Peyer's patch (tissue), 4 donors: ENCODE measurements at regions not wholly inside any gene's neighbourhood (a gene's known extent, or its start where the extent isn't known, plus 50 kb on each side); places are given as distances from the start of the nearest gene placed in this dataset.
"Not testable (repeated sequence)": the region's sequence is repeated elsewhere in the genome, so short reads cannot be mapped to it uniquely, and the experiment has no call there.

ENCODE experiments used
- DNase-seq, 3 donors: peaks; one replicate each; pipeline ENCODE4 v3.0.0-alpha.2; 2017 to 2019
- H3K27ac ChIP-seq, 4 donors: fragments of 200-600 bp; sonication (generic); one replicate each; pipeline ENCODE4 v1.5.1; 2016 to 2019
- H3K27me3 ChIP-seq, 2 donors: fragments of 200-600 bp; sonication (generic); one replicate each; pipeline ENCODE4 v1.5.1; 2019
- H3K36me3 ChIP-seq, 3 donors: fragments of 200-600 bp; sonication (generic); one replicate each; pipeline ENCODE4 v1.5.1; 2016 to 2019
- H3K4me1 ChIP-seq, 4 donors: fragments of 200-600 bp; sonication (generic); one replicate each; pipeline ENCODE4 v1.5.1; 2016 to 2019
- H3K4me3 ChIP-seq, 4 donors: fragments of 200-600 bp; sonication (generic); 1 replicate in 3 of 4; 2 replicates in 1 of 4; pipeline ENCODE4 v1.5.1; 2016 to 2019; ENCODE audit warnings: mild to moderate bottlenecking in 1 of 4
- H3K9me3 ChIP-seq, 4 donors: fragments of 200-600 bp; sonication (generic); one replicate each; pipeline ENCODE4 v1.5.1; 2016 to 2019; ENCODE audit warnings: mild to moderate bottlenecking in 1 of 4
- CTCF ChIP-seq, 6 experiments: fragments of 450-650 bp in 4 of 6; fragments of 200-600 bp in 2 of 6; sonication (generic) in 1 of 6; IDR thresholded peaks; one replicate each; pipeline ENCODE4 v1.5.1; 2017 to 2019; ENCODE audit warnings: antibody characterized with exemption in 6 of 6, mild to moderate bottlenecking in 3 of 6, moderate library complexity in 1 of 6
- POLR2A ChIP-seq, 2 donors: fragments of 450-650 bp; IDR thresholded peaks; one replicate each; pipeline ENCODE4 v1.5.1; 2017; ENCODE audit warnings: antibody characterized with exemption in 2 of 2, mild to moderate bottlenecking in 2 of 2, moderate library complexity in 2 of 2

DNA sequence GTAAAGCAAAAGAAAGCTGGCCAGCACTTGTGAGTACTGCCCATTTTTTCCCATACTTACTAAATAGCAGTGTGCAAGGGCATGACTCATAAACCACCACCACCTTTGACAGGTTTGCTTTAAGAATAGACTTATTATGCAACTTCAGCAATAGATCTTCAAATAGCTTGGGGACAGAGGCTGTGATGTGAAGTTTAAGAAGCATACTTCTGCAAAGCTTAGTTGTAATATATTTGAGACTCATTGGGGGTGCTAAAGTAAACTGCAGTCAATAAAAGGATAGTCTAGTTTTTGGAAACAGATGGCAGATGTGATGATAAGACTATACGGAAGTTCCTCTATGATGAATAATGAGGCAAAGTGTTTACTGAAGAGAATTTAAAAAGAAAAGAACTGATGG is 210.0 kb downstream of the PLA2G4A start:
- H3K27me3 ChIP-seq: no peaks in the 10 kb centered on the region
- TF ChIP-seq POLR2A (IDR thresholded peaks at IDR 0.05) (no peak), CTCF (IDR thresholded peaks at IDR 0.05) (no peak)
- H3K4me1 ChIP-seq: no peaks in the 10 kb centered on the region
- no peak overlapping the region for H3K4me3 ChIP-seq
- no peaks in the 10 kb centered on the region for H3K36me3 ChIP-seq
- no peak for DNase-seq
- no peak overlapping the region for H3K27ac ChIP-seq
- H3K9me3 ChIP-seq: no peaks in the 10 kb centered on the region

DNA sequence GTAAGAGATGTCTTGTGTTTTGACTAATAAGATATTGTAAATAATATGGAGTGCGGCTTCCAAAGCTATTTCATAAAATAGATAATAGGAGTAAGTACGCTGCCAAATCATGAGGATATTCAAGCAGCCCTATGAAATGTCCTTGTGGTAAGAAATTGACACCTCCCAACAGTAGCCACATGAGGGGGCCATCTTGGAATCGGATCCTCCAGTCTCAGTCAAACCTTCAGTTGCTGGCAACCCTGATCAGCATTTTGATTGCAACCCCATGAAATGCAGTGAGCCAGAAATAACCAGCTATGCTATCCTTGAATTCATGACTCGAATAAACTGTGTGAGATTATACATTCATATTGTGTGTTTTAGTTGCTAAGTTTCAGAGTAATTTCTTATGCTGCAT is 212.4 kb downstream of the PLA2G4A start:
- Histone ChIP-seq H3K27ac (no peak overlapping the region), H3K4me1 (no peaks in the 10 kb centered on the region), H3K27me3 (no peaks in the 10 kb centered on the region), H3K36me3 (no peaks in the 10 kb centered on the region), H3K9me3 (no peaks in the 10 kb centered on the region), H3K4me3 (no peak overlapping the region)
- no peak for TF ChIP-seq POLR2A (IDR thresholded peaks at IDR 0.05)
- no peak for TF ChIP-seq CTCF (IDR thresholded peaks at IDR 0.05)
- DNase-seq: no peak

GRCh38 chr1:187042538-187042937 is 213.8 kb downstream of the PLA2G4A start:
- H3K27me3 ChIP-seq: no peaks in the 10 kb centered on the region
- no peak overlapping the region for H3K4me3 ChIP-seq
- H3K9me3 ChIP-seq: no peaks in the 10 kb centered on the region
- TF ChIP-seq CTCF (IDR thresholded peaks at IDR 0.05) (no peak), POLR2A (IDR thresholded peaks at IDR 0.05) (no peak)
- DNase-seq: no peak
- H3K4me1 ChIP-seq: no peaks in the 10 kb centered on the region
- no peaks in the 10 kb centered on the region for H3K36me3 ChIP-seq
- no peak overlapping the region for H3K27ac ChIP-seq

- not testable (repeated sequence) for H3K36me3 ChIP-seq, H3K4me3 ChIP-seq, H3K27ac ChIP-seq, H3K9me3 ChIP-seq, DNase-seq, H3K27me3 ChIP-seq, H3K4me1 ChIP-seq
Measured at GRCh38 chr1:187043433-187043832, 214.7 kb downstream of the PLA2G4A start.

GRCh38 chr1:187044411-187044810 is 215.7 kb downstream of the PLA2G4A start:
- Histone ChIP-seq H3K4me1 (no peaks in the 10 kb centered on the region), H3K4me3 (no peak overlapping the region), H3K9me3 (no peaks in the 10 kb centered on the region), H3K27me3 (no peaks in the 10 kb centered on the region), H3K36me3 (no peaks in the 10 kb centered on the region), H3K27ac (no peak overlapping the region)
- TF ChIP-seq CTCF (IDR thresholded peaks at IDR 0.05): no peak
- no peak for TF ChIP-seq POLR2A (IDR thresholded peaks at IDR 0.05)
- no peak for DNase-seq

DNA sequence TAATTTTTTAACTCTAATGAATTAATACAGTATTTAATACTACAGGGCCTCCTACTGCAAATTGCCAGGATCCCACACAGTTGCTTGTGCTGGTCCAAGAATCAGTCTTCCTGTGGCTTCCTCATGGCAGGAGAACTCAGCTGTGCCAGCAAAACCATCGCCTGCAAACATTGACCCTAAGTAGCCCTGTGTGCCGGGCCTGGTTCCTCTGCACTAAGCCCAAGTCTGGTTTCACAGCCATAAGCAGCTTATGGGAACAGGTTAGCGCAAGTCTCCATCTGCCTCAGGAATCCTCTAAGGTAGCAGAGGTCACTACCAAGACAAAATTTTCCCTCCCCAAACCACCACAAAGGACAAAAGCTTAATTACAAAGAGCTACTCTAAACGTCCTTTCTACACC is 216.6 kb downstream of the PLA2G4A start:
- no peak for TF ChIP-seq CTCF (IDR thresholded peaks at IDR 0.05)
- no peak for TF ChIP-seq POLR2A (IDR thresholded peaks at IDR 0.05)
- Histone ChIP-seq H3K4me1 (no peaks in the 10 kb centered on the region), H3K27me3 (no peaks in the 10 kb centered on the region), H3K9me3 (no peaks in the 10 kb centered on the region), H3K36me3 (no peaks in the 10 kb centered on the region), H3K4me3 (no peak overlapping the region), H3K27ac (no peak overlapping the region)
- DNase-seq: no peak
